ENCODE measurements at regions not wholly inside any gene's neighbourhood (a gene's known extent, or its start where the extent isn't known, plus 50 kb on each side); places are given as distances from the start of the nearest gene placed in this dataset.

DNA sequence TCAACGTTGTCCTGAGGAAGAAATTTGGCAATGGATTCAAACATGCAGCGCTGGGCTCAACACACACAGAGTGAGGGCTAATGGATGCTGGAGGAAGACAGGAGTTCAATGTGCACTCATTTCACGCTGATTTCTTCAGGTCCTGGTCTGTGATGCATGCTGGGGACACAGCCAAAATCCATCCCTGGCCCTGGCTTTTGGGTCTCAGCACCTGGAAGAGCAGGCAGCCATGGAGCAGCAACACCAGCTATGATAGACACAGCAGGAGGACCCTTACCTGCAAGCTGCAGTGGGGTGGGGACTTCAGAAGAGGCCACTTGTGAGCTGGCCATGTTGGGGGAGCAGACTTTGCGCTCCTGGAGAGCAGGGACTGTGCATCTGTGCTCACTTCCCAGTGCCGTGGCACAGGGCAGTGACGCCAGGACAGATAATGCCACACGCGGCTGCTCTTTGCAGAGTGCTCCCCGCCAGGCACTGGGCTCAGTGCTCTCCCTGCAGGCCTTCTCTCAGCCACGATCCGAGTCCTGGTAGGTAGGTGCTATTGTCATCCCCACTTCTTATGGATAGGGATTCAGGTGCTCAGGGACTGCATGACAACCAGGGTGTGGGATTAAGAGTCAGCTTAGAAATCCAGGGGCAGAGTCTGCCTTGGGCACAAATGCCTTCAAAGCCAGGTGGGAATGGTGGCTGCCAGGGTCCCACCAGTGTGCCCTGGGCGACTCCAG lies 138.8 kb upstream of the UNC5B start:
- no peak for DNase-seq

- no peak for DNase-seq
Observed at GRCh38 chr10:71074176-71074755, 138.1 kb upstream of the UNC5B start.

- DNase-seq: peak; percentile 74
Observed at GRCh38 chr10:71075086-71075758, 137.1 kb upstream of the UNC5B start.

GRCh38 chr10:71075759-71076472 lies 136.5 kb upstream of the UNC5B start:
- no peak for DNase-seq

DNA sequence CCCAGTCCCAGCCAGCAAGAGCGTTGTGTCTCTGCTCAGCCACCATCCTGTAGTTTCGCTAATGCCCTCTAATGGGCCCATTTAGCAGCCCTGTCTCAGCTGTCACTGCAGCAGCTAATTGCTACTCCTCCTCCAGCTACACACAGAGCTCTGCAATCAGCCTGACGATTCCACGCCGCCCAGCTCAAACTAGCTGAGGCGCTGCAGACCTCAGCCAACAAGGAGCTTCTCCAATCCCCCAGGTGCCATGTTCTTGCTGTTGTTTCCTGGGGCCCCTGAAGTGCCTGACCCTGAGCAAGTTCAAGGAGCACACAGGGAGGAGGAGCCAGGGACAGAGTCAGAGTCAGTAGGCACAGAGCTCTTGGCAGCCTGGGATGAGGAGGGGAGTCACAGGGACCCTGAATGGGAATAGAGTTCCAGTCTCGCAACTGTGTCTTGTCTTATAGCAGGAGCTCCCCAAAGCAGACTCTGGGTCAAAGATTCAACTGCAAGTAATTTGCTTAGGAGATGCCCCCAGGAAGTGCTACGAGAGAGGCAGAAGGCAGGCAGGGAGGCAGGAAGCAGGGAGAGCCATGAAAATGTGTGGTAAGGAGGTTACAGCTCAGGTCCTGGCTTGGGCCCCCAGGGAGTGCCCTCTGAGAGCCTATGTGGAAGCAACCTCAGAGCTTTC lies 135.8 kb upstream of the UNC5B start:
- DNase-seq: no peak

- no peak for DNase-seq
Observed at GRCh38 chr10:71077143-71077581, 135.2 kb upstream of the UNC5B start.

GRCh38 chr10:71077796-71078453 lies 134.4 kb upstream of the UNC5B start:
- DNase-seq: no peak

DNA sequence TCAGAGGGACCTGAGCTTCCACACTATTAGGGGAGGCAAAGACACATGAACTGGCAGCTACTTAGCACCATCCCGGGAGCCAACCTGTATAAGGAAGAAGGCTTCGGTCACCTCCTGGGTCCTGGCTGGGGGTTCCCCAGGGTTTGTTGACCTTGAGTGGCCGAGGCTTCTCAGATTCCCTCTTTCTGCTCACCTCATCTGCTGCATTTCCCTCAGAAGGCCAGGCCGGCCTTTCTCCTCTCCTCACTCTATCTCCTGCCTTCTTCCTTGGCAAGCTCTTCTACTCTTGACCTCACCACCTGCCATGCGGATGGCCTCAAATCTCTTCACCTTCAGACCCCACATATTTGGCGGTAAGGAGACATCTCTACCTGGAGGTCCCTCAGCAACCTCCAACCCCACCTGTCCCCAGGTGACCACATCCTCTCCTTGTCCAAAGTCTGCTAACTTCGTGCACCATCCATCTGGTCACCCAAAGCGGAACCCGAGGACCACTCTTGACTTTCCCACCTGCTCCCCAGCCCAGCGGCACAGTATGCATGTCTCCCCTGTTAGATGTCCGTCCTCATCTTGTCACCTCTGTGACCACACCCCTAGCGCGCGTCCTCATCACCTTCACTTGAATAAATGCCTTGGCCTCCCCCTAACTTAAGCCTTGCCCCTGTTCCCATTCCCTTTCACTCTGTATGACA lies 133.8 kb upstream of the UNC5B start:
- DNase-seq: no peak

GRCh38 chr10:71079761-71080380 lies 132.5 kb upstream of the UNC5B start:
- DNase-seq: no peak

GRCh38 chr10:71080381-71081228 lies 131.8 kb upstream of the UNC5B start:
- DNase-seq: no peak

DNA sequence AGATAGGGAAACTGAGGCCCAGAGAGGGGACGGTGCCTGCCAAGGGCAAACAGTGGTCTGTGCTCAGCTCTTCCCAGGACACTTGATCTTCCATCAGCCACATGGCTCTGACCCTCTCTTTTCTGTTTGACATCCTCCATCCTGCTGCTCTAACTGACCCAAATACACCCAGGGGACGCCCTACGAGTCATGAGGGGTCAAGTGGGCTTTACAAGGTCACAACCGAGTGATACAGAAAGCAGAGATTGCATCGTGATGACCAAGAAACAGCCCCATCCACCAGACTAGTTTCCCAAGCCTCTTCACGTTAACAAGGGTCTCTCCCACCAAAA lies 131.2 kb upstream of the UNC5B start:
- no peak for DNase-seq

GRCh38 chr10:71081912-71082311 lies 130.5 kb upstream of the UNC5B start:
- DNase-seq: no peak

- DNase-seq: no peak
Observed at GRCh38 chr10:71082960-71083715, 129.2 kb upstream of the UNC5B start.

DNA sequence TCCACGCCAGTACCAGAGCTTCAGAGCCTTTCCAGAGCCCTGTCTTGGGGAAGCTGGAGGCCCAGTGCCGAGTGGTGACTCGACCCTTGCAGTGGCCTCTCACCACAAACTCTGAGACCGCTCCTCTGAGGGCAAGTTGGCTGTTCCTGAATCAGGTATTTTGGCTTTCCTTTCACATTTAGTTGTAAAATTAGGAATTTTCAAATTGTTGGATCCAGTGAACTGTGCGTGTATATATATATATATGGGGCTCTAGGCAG lies 128.7 kb upstream of the UNC5B start:
- DNase-seq: no peak

- no peak for DNase-seq
Observed at GRCh38 chr10:71084061-71084817, 128.1 kb upstream of the UNC5B start.

- DNase-seq: no peak
Observed at GRCh38 chr10:71084818-71085126, 127.6 kb upstream of the UNC5B start.

DNA sequence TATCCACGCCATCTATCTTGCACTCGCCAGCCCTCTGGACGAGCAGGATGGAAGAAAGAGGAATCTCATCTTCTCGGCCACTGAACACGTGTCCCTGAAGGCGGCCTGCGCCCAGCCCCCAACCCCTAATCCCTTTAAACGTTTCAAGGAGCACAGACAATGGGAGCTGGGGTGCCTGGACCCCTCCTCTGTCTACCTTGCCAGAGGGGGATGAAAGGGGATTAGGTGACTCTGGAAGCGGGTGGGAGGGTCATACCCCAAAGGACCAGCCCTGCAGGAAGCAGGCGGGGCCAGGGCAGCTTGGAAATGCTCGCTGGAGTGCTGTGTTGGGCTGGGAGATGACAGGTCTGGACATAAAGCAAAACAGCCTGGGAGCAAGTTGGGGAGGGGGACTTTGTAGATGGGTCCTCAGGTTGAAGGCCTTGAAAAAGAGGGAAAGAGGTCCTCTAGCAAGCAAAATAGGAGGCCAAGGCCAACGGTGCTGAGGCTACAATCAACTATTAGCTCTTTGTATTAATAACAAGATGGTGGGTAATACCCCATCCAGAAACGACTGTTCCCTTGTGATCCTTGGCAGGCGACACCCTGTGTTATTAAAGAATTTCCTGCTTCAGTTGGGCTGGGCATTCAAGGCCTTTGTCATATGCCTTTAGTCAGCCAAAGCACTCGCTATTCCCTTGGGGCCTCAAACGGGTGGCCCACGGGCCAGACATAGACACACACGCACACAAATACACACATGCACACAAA lies 126.5 kb upstream of the UNC5B start:
- no peak for DNase-seq

- no peak for DNase-seq
Observed at GRCh38 chr10:71086439-71087080, 125.8 kb upstream of the UNC5B start.
